ENCODE measurements at regions not wholly inside any gene's neighbourhood (a gene's known extent, or its start where the extent isn't known, plus 50 kb on each side); places are given as distances from the start of the nearest gene placed in this dataset.

DNA sequence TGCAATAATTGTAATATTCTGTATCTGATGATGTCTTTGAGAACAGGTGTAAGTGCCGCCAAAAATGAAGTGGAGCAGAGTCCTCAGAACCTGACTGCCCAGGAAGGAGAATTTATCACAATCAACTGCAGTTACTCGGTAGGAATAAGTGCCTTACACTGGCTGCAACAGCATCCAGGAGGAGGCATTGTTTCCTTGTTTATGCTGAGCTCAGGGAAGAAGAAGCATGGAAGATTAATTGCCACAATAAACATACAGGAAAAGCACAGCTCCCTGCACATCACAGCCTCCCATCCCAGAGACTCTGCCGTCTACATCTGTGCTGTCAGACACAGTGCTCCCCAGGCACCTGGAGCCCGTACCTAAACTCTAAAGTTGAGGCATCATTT lies 268.7 kb downstream of the DAD1 start:
- intact Hi-C loops (cut with micrococcal nuclease): no loop called here
- H3K27ac Mint-ChIP-seq: no peak overlapping the region
- H3K9me3 Mint-ChIP-seq: no peaks in the 10 kb centered on the region
- no peaks in the 10 kb centered on the region for H3K4me1 Mint-ChIP-seq (ENCODE audit: low read depth)
- H3K4me3 Mint-ChIP-seq (ENCODE audit: low read depth): peak overlapping the region; percentile 67
- H3K27me3 Mint-ChIP-seq (ENCODE audit: low read depth): no peaks in the 10 kb centered on the region
- no peak for DNase-seq (ENCODE audit: low spot score)
- H3K36me3 Mint-ChIP-seq (ENCODE audit: low read depth): no peaks in the 10 kb centered on the region

DNA sequence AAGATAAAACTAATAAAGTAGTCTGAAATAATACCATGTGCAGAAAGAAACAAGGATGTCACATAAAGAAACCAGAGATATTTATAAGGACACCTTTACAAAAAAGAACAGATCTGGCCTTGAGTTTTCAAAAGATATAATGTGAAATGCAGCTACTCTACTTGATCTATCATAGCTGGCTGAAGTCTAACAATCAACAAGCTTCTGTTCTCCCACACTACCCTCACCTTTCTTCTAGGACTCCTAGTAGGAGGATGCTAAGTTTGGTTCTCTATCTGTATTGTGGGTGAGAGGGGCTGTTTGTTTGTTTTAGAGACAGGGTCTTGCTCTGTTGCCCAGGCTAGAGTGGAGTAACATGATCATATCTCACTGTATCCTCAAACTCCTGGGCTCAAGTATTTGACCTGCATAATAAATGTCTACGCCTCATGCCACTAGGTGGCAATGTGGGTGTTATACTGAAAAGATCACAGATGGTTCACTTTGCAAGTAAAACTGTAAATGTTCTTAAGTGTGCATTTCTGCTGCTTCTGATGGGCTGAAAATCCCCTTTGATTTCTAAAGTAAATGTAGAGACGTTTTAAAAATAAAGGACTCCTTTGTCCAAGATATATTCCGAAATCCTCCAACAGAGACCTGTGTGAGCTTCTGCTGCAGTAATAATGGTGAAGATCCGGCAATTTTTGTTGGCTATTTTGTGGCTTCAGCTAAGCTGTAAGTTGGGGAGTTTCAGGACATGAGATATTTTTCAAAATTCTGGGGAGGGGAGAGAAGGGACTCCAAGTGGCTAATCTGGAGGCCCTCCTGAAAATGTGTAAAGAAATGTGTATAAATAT lies 269.3 kb downstream of the DAD1 start:
- DNase-seq (ENCODE audit: low spot score): no peak
- intact Hi-C loops (cut with micrococcal nuclease): loop anchor here (5.0 to 10.0 kb wide), 2 partner anchors 165 to 238 kb away; no protein-coding TSS in a partner anchor
- Mint-ChIP-seq H3K36me3 (ENCODE audit: low read depth) (no peaks in the 10 kb centered on the region), H3K27ac (peak overlapping the region; percentile 52), H3K4me3 (ENCODE audit: low read depth) (peak overlapping the region; percentile 67), H3K4me1 (ENCODE audit: low read depth) (no peaks in the 10 kb centered on the region), H3K27me3 (ENCODE audit: low read depth) (no peaks in the 10 kb centered on the region), H3K9me3 (no peaks in the 10 kb centered on the region)

DNA sequence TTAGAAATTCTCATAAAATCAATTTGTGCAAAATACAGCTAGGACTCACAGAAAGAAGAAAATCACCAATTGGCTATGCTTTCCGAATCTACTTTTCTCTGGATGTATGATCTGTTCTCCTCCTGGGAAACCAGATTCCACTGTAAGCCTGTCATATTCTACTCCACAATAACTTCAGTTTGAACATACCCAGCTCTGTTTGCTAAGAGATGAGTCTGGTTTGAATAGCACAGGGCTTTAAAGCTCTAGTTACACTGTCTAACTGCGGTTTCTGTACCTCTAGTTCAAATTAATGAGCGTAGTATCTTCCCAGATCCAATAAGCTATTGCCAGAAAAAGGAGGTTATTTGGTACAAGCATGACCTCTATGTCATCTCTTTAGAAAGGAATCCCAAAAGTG lies 270.1 kb downstream of the DAD1 start:
- H3K4me3 Mint-ChIP-seq (ENCODE audit: low read depth): peak overlapping the region; percentile 26
- H3K9me3 Mint-ChIP-seq: no peaks in the 10 kb centered on the region
- DNase-seq (ENCODE audit: low spot score): no peak
- no peaks in the 10 kb centered on the region for H3K36me3 Mint-ChIP-seq (ENCODE audit: low read depth)
- H3K27me3 Mint-ChIP-seq (ENCODE audit: low read depth): no peaks in the 10 kb centered on the region
- intact Hi-C loops (cut with micrococcal nuclease): loop anchor here (5.0 to 10.0 kb wide), 2 partner anchors 166 to 238 kb away; no protein-coding TSS in a partner anchor
- peak overlapping the region; percentile 52 for H3K27ac Mint-ChIP-seq
- no peaks in the 10 kb centered on the region for H3K4me1 Mint-ChIP-seq (ENCODE audit: low read depth)

DNA sequence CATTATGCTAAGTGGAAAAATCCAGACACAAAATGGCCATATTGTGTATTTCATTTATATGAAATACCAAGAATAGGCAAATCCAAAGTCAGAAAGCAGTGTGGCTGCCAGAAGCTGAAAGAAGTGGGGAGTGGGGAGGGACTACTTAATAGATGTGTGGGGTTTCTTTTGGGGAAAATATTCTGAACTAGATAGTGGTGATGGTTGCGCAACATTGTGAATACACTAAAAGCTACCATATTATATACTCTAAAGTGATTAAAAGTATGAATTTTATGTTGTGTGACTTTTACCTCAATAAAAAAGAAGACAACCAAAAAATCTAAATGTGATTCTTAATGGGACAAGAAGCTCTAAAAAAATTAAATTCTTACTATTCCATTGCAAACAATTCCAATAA lies 272.6 kb downstream of the DAD1 start:
- Mint-ChIP-seq H3K27ac (no peak overlapping the region), H3K9me3 (no peaks in the 10 kb centered on the region), H3K27me3 (ENCODE audit: low read depth) (no peaks in the 10 kb centered on the region), H3K4me1 (ENCODE audit: low read depth) (no peaks in the 10 kb centered on the region), H3K4me3 (ENCODE audit: low read depth) (no peak overlapping the region), H3K36me3 (ENCODE audit: low read depth) (no peaks in the 10 kb centered on the region)
- DNase-seq (ENCODE audit: low spot score): no peak
- intact Hi-C loops (cut with micrococcal nuclease): loop anchor here (5.0 to 10.0 kb wide), 2 partner anchors 168 to 241 kb away; no protein-coding TSS in a partner anchor

DNA sequence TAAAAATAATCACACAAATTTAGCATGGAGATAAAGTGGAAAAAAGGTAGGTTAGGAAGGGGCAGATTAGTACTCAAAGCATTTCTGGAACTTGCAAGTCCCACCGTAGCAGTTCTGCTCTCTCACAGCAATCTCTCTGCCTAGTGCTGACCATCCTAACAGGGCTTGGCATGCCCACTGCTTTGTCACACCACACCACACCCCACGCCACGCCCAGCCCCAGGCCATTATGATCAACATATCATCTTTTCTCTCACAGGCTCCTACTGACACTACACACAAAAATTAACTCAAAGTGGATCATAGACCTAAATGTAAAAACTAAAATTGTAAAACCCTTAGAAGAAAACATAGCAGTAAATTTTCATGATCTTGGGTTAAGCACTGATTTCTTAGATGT lies 273.7 kb downstream of the DAD1 start:
- no peak overlapping the region for H3K4me3 Mint-ChIP-seq (ENCODE audit: low read depth)
- H3K4me1 Mint-ChIP-seq (ENCODE audit: low read depth): no peaks in the 10 kb centered on the region
- intact Hi-C loops (cut with micrococcal nuclease): loop anchor here (5.0 to 10.0 kb wide), 2 partner anchors 169 to 242 kb away; no protein-coding TSS in a partner anchor
- H3K27ac Mint-ChIP-seq: peak overlapping the region; percentile 49
- no peak for DNase-seq (ENCODE audit: low spot score)
- no peaks in the 10 kb centered on the region for H3K27me3 Mint-ChIP-seq (ENCODE audit: low read depth)
- H3K36me3 Mint-ChIP-seq (ENCODE audit: low read depth): no peaks in the 10 kb centered on the region
- H3K9me3 Mint-ChIP-seq: no peaks in the 10 kb centered on the region

DNA sequence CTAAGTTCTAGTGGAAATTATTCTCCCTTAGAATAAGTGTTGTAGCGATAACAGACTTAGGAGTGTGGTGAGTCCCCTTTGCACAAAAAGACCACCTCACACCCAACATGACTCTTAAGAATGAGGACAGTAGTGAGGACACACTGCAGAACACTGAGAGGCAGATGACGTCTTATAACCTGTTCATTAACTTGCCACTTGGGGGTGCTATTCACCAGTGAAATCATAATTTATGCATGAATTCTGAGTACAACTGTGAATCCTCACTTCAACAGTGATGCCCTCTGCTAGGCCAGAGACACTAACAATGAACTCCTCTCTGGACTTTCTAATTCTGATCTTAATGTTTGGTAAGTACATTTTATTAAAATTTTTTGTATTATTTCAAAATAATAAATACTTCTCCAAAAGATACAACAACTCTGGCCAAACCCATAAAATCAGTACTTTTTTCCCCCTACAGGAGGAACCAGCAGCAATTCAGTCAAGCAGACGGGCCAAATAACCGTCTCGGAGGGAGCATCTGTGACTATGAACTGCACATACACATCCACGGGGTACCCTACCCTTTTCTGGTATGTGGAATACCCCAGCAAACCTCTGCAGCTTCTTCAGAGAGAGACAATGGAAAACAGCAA lies 274.7 kb downstream of the DAD1 start:
- DNase-seq (ENCODE audit: low spot score): no peak
- no peaks in the 10 kb centered on the region for H3K4me1 Mint-ChIP-seq (ENCODE audit: low read depth)
- H3K27ac Mint-ChIP-seq: peak overlapping the region; percentile 70
- peak overlapping the region; percentile 33 for H3K4me3 Mint-ChIP-seq (ENCODE audit: low read depth)
- H3K9me3 Mint-ChIP-seq: no peaks in the 10 kb centered on the region
- H3K36me3 Mint-ChIP-seq (ENCODE audit: low read depth): no peaks in the 10 kb centered on the region
- H3K27me3 Mint-ChIP-seq (ENCODE audit: low read depth): no peaks in the 10 kb centered on the region
- intact Hi-C loops (cut with micrococcal nuclease): loop anchor here (10.0 kb wide), 1 partner anchor 170 kb away; no protein-coding TSS in a partner anchor

DNA sequence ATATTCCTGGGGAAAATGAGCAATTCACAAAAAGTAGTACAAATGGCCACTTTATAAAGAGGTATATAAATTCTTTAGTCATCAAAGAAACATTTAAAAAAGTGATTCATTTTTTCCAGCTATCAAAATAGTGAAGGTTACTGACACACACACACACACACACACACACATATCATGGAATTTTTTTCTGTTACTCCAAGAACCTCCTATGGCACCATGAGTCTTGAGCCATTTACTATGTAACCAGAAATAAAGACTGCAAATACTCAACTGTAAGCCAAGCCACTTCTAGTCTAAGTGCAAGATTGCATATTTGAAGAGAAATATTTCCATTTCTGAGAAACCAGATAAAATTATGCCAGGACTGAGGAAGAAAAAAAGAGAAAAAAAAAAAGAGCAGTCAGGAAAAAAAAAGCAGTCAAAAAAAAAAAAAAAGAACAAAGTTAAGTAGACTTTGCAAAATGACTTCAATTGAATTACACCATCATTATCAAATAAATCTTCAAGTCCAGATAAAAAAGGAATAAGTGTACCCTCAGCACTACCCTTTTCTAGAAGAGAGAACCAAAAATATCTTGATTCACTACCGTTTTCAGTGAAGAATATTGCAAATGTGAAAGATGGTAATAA lies 275.7 kb downstream of the DAD1 start:
- Mint-ChIP-seq H3K4me1 (ENCODE audit: low read depth) (no peaks in the 10 kb centered on the region), H3K27ac (peak overlapping the region; percentile 49), H3K27me3 (ENCODE audit: low read depth) (no peaks in the 10 kb centered on the region), H3K9me3 (no peaks in the 10 kb centered on the region), H3K36me3 (ENCODE audit: low read depth) (no peaks in the 10 kb centered on the region), H3K4me3 (ENCODE audit: low read depth) (no peak overlapping the region)
- intact Hi-C loops (cut with micrococcal nuclease): loop anchor here (10.0 kb wide), 1 partner anchor 172 kb away; no protein-coding TSS in a partner anchor
- DNase-seq (ENCODE audit: low spot score): no peak

DNA sequence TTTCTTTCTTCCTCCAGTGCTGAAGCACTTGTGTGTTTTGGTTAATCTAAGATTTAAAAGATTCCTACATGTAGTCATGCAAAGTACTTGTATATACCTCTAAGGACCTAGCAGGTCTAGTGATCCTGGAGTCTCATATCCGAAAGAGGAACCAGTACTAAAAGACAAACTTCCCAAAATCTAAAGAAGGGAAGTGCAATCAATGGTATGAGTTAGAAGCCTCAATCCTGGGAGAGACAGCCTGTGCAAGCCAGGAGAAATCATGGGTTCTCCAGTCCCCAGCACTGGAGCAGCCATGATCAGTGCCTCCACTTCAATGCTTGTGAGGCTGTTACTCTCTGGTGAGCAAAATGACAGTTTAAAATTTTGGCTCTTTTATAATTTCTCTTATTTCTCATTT lies 277.4 kb downstream of the DAD1 start:
- intact Hi-C loops (cut with micrococcal nuclease): loop anchor here (10.0 kb wide), 1 partner anchor 173 kb away; no protein-coding TSS in a partner anchor

DNA sequence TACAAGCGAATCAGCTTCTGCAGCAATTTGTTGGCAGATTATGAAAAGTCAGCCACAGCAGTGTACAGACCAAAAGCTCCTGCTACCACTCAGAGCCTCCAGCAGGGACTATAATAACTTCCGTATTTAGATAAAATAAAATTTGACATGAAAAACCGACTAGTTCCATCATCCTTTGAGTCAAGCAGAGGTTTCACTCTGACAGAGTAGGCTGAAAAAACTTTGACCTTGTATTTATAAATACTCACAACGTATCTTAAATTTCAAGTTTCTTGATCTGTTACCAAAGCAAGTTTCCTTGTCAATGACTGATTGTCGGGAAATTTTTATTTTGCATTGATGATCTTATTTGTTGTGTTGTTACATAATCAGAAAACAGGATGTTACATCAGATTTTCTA lies 283.4 kb downstream of the DAD1 start:
- Mint-ChIP-seq H3K9me3 (no peaks in the 10 kb centered on the region), H3K27me3 (ENCODE audit: low read depth) (no peaks in the 10 kb centered on the region), H3K4me1 (ENCODE audit: low read depth) (no peaks in the 10 kb centered on the region), H3K27ac (no peak overlapping the region), H3K4me3 (ENCODE audit: low read depth) (no peak overlapping the region), H3K36me3 (ENCODE audit: low read depth) (no peaks in the 10 kb centered on the region)
- intact Hi-C loops (cut with micrococcal nuclease): no loop called here
- DNase-seq (ENCODE audit: low spot score): no peak

More for the DNA sequence above, 277.4 kb downstream of the DAD1 start:
- H3K4me1 Mint-ChIP-seq (ENCODE audit: low read depth): no peaks in the 10 kb centered on the region
- H3K27ac Mint-ChIP-seq: no peak overlapping the region
- no peaks in the 10 kb centered on the region for H3K27me3 Mint-ChIP-seq (ENCODE audit: low read depth)
- no peak for DNase-seq (ENCODE audit: low spot score)
- no peak overlapping the region for H3K4me3 Mint-ChIP-seq (ENCODE audit: low read depth)
- H3K36me3 Mint-ChIP-seq (ENCODE audit: low read depth): no peaks in the 10 kb centered on the region
- no peaks in the 10 kb centered on the region for H3K9me3 Mint-ChIP-seq

DNA sequence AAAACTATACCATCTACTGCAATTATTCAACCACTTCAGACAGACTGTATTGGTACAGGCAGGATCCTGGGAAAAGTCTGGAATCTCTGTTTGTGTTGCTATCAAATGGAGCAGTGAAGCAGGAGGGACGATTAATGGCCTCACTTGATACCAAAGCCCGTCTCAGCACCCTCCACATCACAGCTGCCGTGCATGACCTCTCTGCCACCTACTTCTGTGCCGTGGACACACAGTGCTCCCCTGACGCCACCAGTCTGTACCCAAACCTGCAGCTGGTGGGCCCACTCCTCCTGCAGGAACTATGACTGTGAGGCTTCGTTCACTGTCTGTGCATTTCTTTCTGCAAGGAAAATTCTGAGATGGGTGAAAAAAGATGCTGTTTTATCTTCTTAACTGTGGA lies 284.7 kb downstream of the DAD1 start:
- H3K27ac Mint-ChIP-seq: no peak overlapping the region
- H3K36me3 Mint-ChIP-seq (ENCODE audit: low read depth): no peaks in the 10 kb centered on the region
- no peaks in the 10 kb centered on the region for H3K27me3 Mint-ChIP-seq (ENCODE audit: low read depth)
- H3K9me3 Mint-ChIP-seq: no peaks in the 10 kb centered on the region
- no peaks in the 10 kb centered on the region for H3K4me1 Mint-ChIP-seq (ENCODE audit: low read depth)
- no peak for DNase-seq (ENCODE audit: low spot score)
- peak overlapping the region; percentile 45 for H3K4me3 Mint-ChIP-seq (ENCODE audit: low read depth)
- intact Hi-C loops (cut with micrococcal nuclease): no loop called here

DNA sequence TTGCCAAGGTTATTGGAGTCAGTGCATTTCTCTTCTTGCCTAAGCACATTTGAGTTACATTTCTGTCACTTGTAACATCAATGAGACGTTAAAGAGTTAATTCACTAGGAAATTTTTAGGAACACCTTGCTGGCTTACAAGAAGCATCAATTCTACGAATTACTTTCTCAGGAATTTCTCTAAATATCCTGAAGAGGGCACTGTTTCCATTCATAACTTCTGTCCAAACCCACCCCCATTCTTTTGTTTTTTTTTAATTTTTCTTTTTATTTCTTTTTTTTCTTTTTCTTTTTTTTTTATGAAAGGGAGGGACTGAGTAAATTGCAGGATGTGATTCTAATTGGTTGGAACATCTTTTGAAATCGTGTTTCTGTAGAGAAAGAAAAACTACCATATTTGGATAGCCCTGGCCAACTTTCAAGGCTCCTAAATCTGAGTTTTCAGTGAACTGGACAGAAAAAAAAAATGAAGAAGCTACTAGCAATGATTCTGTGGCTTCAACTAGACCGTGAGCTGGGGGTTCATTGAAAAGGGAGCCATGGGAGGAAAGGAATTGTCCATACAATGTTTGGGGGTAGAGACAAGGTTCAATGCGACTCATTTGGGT lies 285.3 kb downstream of the DAD1 start:
- no peak for DNase-seq (ENCODE audit: low spot score)
- no peaks in the 10 kb centered on the region for H3K4me1 Mint-ChIP-seq (ENCODE audit: low read depth)
- H3K4me3 Mint-ChIP-seq (ENCODE audit: low read depth): peak overlapping the region; percentile 58
- intact Hi-C loops (cut with micrococcal nuclease): no loop called here
- no peaks in the 10 kb centered on the region for H3K27me3 Mint-ChIP-seq (ENCODE audit: low read depth)
- peak overlapping the region; percentile 52 for H3K27ac Mint-ChIP-seq
- no peaks in the 10 kb centered on the region for H3K9me3 Mint-ChIP-seq
- H3K36me3 Mint-ChIP-seq (ENCODE audit: low read depth): no peaks in the 10 kb centered on the region

DNA sequence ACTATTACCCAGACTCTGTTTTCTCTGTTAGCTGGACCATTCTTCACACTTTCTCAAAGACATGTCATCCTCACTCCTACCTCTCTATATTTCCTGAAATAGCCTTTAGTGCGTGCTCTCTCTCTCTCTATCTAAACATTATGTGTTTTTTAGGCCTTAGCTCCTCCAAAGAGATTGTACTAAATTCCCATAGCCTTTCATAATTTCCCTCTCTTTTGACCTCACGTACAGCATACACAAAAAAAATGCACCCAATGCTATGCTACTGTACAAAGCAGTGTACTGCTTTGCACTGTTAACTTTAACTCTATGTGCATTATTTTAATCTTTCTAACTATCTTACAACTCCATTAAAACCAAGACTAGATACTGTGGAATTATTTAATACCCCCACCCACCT lies 288.4 kb downstream of the DAD1 start:
- Mint-ChIP-seq H3K9me3 (no peaks in the 10 kb centered on the region), H3K36me3 (ENCODE audit: low read depth) (no peaks in the 10 kb centered on the region), H3K27ac (no peak overlapping the region), H3K27me3 (ENCODE audit: low read depth) (no peaks in the 10 kb centered on the region), H3K4me3 (ENCODE audit: low read depth) (no peak overlapping the region), H3K4me1 (ENCODE audit: low read depth) (no peaks in the 10 kb centered on the region)
- DNase-seq (ENCODE audit: low spot score): no peak
- intact Hi-C loops (cut with micrococcal nuclease): no loop called here
